ENCODE measurements at regions not wholly inside any gene's neighbourhood (a gene's known extent, or its start where the extent isn't known, plus 50 kb on each side); places are given as distances from the start of the nearest gene placed in this dataset.

GRCh38 chr3:102161384-102162006 lies 273.3 kb upstream of the ZPLD1 start:
- TF ChIP-seq CTCF (conservative IDR thresholded peaks at IDR 0.05 in 1 of 2, IDR thresholded peaks at IDR 0.05 in 1 of 2; ENCODE audit: low read depth in 1 of 2, low read length in 2 of 2) (no peak), EZH2 (IDR thresholded peaks at IDR 0.05; ENCODE audit: low read length, missing control alignments) (no peak)

Data from fibroblast of lung (primary cell).